Stimulated activated CD4-positive, alpha-beta T cell treated with anti-CD3 and anti-CD28 coated beads, Interleukin-4, amount 100 ng/mL, for 1 hour (primary cell): ENCODE measurements at regions not wholly inside any gene's neighbourhood (a gene's known extent, or its start where the extent isn't known, plus 50 kb on each side); places are given as distances from the start of the nearest gene placed in this dataset.

Experiments used
- DNase-seq: peaks from one replicate; pipeline ENCODE4 v3.0.0-alpha.2; 2020

- DNase-seq: no peak
Observed at GRCh38 chr6:139443231-139444112, 69.0 kb upstream of the CITED2 start.

DNA sequence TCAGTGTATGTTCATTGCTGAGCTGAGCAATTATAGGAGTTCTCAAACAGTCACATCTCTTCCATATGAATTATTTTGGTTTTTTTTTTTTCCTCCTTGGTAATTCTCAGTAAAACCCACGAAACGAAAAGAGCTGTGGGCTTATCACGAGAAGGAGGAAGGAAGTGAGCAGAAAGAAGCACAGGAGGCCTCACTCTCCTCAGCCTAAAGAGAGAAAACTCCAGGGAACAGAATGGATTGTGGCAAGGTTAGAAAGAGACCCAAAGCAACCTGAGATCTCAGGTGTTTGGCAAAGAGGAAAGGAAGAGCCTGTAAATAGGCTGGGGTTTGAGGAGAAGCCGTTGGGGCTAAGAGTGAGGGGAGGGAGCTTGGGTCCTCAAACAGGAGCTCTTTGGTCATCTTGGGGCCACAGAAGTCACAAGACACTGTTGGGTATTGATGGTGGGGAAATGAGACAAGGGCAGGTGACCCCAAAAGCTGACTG is 67.8 kb upstream of the CITED2 start:
- no peak for DNase-seq

GRCh38 chr6:139439349-139439748 is 64.9 kb upstream of the CITED2 start:
- DNase-seq: no peak

DNA sequence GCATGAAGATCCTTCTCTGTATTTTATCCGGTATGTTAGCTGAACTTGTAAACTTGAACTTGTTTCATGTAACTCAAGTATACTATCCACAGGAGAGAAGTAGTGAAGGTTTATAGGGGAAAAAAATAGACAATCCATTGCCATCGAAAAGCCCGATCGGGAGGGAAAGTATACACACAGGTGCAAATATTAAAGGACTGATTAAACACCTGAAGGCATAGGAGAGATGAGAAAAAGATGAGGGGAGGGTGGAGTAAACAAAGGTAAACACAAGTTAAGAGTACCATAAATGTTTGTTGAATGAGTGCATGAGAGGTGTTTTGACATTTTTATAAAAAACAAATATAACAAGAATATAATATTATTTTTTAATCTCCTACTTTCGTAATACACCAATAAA is 64.3 kb upstream of the CITED2 start:
- no peak for DNase-seq

DNA sequence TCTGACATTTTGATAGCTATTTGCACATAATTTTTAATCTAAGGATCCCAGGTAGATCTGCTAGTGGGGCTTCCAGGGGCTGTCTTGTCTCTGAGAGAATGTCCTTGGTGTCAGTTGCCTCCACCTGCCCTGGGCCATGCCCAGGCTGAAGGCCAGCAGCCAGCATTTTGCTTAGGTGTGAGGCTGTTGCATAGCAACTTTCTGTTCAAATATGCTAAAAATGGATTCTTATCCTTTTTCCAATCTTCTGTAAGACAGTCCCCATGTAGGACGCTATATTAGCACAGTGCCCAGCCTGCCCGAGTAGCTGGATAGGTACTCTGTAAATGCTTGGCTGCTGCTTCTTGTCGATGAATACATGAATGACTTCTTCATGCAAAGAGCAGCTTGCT is 62.5 kb upstream of the CITED2 start:
- DNase-seq: no peak

DNA sequence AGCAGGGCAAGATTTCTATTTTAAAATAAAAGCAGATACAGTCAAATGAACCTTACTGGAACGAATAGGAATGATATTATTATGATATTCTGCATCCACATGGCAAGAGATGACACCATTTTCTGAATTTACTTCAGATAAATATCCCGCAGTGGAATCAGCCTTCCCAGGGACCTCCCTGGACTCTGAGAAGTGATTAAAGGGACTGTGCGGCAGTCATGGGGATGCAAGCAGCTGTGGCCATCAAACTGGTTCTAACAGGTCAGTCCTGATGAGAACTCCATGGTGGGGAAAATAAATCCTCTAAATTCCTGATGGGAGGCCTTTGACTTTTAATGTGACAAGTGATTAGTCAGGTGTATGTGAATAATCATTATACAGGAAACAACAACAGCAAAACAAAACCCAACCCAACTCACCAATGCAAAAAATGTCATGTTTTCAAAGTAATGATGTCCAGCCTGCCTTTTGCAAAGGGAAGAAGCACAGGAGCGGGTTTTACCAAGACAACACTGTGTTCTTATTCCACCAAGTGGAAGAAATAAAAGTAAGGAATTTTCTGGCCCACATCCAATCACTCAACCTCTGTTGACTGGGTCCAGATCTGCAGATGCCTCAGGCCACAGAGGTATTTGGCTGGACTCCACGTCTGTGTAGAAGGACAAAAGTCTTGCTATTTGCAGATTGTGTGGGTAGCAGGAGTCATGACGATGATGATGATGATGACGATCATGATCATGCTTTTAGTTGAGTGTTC is 61.9 kb upstream of the CITED2 start:
- no peak for DNase-seq

- no peak for DNase-seq
Observed at GRCh38 chr6:139433631-139434419, 59.4 kb upstream of the CITED2 start.

- DNase-seq: no peak
Observed at GRCh38 chr6:139431602-139431956, 57.1 kb upstream of the CITED2 start.

DNA sequence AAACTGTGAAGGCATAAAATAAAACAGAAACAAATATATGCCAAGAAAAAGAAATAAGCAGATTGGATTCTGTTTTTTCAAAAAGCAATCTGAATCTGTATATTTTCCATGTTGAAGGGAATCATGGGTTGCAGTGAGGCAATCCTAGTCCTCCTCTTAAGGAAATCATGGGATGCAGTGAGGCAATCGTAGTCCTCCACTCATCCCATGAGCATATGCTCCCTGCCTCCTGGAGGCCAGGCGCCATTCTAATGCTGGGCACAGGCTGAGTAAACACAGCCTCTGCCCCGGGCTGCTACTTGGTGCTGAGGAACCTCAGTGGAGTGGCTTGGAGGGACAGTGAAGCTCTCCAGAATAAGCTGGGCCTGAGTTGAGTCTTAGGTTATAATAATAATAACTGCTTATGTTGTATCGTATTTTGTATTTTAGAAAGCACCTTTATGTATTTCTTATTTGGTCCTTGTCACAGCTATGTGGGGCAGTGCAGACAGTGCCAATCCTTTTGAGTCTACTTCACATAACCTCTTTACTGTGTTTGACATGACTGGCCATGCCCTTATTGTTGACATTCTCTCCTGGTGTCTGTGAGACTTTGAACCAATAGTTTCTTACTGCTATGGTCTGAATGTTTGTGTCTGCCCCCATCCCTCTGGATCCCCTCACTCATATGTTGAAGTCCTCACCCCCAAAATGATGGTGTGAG is 56.6 kb upstream of the CITED2 start:
- no peak for DNase-seq

DNA sequence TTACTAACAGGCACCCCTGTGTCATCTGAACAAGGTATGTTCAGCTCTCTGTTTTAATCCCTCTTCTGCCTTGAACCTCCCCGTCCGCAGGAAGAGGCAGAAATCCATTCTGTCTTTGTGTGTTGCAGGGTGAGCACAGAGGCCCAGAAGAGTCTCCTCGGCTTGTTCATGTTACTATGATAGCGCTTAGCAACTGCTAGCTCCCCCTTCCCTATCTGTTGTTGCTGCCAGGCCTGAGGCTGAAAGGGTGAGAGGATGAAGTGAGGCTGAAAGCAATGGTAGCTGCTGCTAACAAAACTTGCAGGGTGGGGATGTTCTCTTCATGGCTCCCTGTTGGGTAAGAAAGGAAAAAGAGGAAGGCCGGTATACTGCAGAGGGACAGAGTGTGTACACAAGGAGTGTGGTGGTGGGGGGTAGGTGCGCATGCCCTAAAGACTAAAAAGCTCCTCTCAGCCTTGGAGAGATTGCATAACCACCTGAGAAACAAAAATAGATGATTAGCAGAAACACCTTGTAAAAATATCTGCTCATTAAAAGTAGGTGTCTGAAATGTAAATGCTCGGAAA is 55.2 kb upstream of the CITED2 start:
- no peak for DNase-seq

DNA sequence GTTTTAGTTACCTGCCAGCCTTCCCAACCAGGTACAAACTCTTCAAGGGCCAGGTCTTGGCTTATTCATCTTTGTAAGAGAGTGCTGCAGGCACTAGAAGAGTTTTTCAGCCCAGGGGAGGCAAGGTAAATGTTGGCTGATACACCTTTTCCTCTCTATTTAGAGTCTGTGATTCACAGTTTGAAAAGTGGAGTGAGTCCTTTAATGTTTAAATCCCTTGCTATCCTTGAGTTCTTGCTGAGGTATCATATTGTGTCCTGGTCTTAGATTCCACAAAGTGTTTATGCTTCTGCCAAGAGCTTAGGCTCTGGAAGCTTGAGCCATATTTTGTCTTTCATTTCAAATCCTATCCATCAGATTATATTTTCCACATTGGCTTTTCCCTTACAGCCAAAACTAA is 52.8 kb upstream of the CITED2 start:
- no peak for DNase-seq

DNA sequence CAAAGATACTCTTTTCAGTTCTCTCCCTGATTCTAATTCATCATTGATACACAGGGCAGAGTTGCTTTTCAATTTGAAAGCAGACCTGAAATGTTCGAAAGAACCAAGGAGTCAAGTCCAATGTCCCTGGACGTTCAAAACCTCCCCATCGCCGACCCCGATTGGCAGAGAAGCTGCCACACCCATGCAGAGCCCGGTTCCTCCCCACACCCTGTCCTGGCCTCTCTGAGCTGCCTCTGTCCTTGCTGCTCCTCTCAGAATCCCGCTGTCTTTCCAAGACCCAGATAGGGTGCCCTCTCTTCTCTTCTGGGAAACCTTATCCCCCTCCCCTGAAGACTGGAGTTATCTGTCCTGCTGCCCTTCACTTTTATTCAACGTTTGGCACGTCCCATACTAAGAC is 52.3 kb upstream of the CITED2 start:
- no peak for DNase-seq

GRCh38 chr6:139425780-139426179 is 51.3 kb upstream of the CITED2 start:
- DNase-seq: no peak

GRCh38 chr6:139423971-139424667 is 49.7 kb upstream of the CITED2 start:
- no peak for DNase-seq
